Astrocyte (in vitro differentiated cells and primary cell): ENCODE measurements at regions not wholly inside any gene's neighbourhood (a gene's known extent, or its start where the extent isn't known, plus 50 kb on each side); places are given as distances from the start of the nearest gene placed in this dataset.

ENCODE experiments used
- DNase-seq: peaks from one replicate; pipeline ENCODE4 v3.0.0-alpha.2; 2010; ENCODE audit warnings: low read depth
- FAIRE-seq: peaks from 2 replicates; lab custom pipeline; 2011; peaks lifted over from hg19 to GRCh38; lab: Jason Lieb, UNC
- H2AFZ ChIP-seq: 2 replicates; pipeline ENCODE4 v1.6.0; 2012; ENCODE audit warnings: low read depth, low read length, inconsistent platforms
- H3K27ac ChIP-seq: 2 replicates; pipeline ENCODE4 v1.5.1; 2011; ENCODE audit warnings: low read depth, low read length, inconsistent platforms
- H3K27me3 ChIP-seq: 2 replicates; pipeline ENCODE4 v1.6.0; 2011; ENCODE audit warnings: low read length, inconsistent platforms; ENCODE audit not compliant: insufficient read depth
- H3K36me3 ChIP-seq: 2 replicates; pipeline ENCODE4 v1.5.1; 2011; ENCODE audit warnings: low read length, inconsistent platforms; ENCODE audit not compliant: insufficient read depth
- H3K4me1 ChIP-seq: 2 replicates; pipeline ENCODE4 v1.5.1; 2011; ENCODE audit warnings: low read length, inconsistent platforms; ENCODE audit not compliant: insufficient read depth
- H3K4me2 ChIP-seq: 2 replicates; pipeline ENCODE4 v1.6.0; 2012; ENCODE audit warnings: low read length, inconsistent platforms
- H3K4me3 ChIP-seq: 2 replicates; pipeline ENCODE4 v1.5.1; 2011; ENCODE audit warnings: low read depth, mild to moderate bottlenecking, low read length, inconsistent platforms; ENCODE audit not compliant: insufficient read depth
- H3K79me2 ChIP-seq: 2 replicates; pipeline ENCODE4 v1.6.0; 2012; ENCODE audit warnings: mild to moderate bottlenecking, low read length, inconsistent platforms; ENCODE audit not compliant: insufficient read depth
- H3K9ac ChIP-seq: 2 replicates; pipeline ENCODE4 v1.6.0; 2012; ENCODE audit warnings: mild to moderate bottlenecking, low read length, inconsistent platforms
- H3K9me3 ChIP-seq: 2 replicates; pipeline ENCODE4 v1.5.1; 2012; ENCODE audit warnings: low read depth, mild to moderate bottlenecking, low read length, inconsistent platforms; ENCODE audit not compliant: insufficient read depth
- H4K20me1 ChIP-seq: 2 replicates; pipeline ENCODE4 v1.6.0; 2012; ENCODE audit warnings: low read length, inconsistent platforms; ENCODE audit not compliant: insufficient read depth
- H3K27ac Mint-ChIP-seq: one replicate; pipeline ENCODE4 v1.8.0; 2021; ENCODE audit warnings: mild to moderate bottlenecking, mixed read lengths; ENCODE audit not compliant: unreplicated experiment
- H3K27me3 Mint-ChIP-seq: one replicate; pipeline ENCODE4 v1.8.0; 2021; ENCODE audit warnings: low read depth, mixed read lengths; ENCODE audit not compliant: unreplicated experiment
- H3K36me3 Mint-ChIP-seq: one replicate; pipeline ENCODE4 v1.8.0; 2021; ENCODE audit warnings: low read depth, mixed read lengths; ENCODE audit not compliant: unreplicated experiment
- H3K4me1 Mint-ChIP-seq: one replicate; pipeline ENCODE4 v1.8.0; 2021; ENCODE audit warnings: low read depth, mixed read lengths; ENCODE audit not compliant: unreplicated experiment
- H3K4me3 Mint-ChIP-seq: one replicate; pipeline ENCODE4 v1.8.0; 2021; ENCODE audit warnings: mild to moderate bottlenecking, moderate library complexity, mixed read lengths; ENCODE audit not compliant: unreplicated experiment
- H3K9me3 Mint-ChIP-seq: one replicate; pipeline ENCODE4 v1.8.0; 2021; ENCODE audit warnings: mild to moderate bottlenecking, mixed read lengths; ENCODE audit not compliant: unreplicated experiment
- EZH2 ChIP-seq: IDR thresholded peaks from 2 replicates; pipeline ENCODE4 v1.6.1; 2012; ENCODE audit warnings: mild to moderate bottlenecking, low read length, inconsistent platforms; ENCODE audit not compliant: insufficient read depth
- TF ChIP-seq, protein P1 (sequence below): IDR thresholded peaks from 2 replicates; pipeline ENCODE4 v1.5.1; 2011; ENCODE audit warnings: low read depth, mild to moderate bottlenecking, inconsistent platforms, low read length, moderate library complexity; ENCODE audit not compliant: insufficient read depth

DNA sequence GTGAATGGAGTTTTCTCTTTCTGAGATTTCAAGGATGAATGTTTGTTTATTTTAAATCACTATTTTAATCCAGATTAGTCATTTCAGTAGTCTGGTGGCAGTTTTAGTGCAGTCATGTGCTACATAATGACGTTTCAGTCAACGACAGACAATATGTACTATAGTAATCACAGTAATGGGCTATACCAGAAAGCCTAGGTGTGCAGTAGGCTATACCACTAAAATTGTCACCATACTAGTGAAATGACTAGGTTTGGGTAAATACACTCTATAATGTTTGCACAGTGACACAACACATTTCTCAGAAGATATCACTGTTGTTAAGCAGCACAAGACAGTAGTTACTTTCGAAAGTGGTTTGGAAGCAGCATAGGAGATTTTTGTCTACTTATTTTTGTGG lies 203.1 kb downstream of the ETNK1 start:
- DNase-seq (no peak), FAIRE-seq (no peak)
- Histone ChIP-seq H4K20me1 (no peaks in the 10 kb centered on the region), H3K4me2 (no peak overlapping the region), H3K4me1 (no peaks in the 10 kb centered on the region), H2AFZ (no peak overlapping the region), H3K27ac (no peak overlapping the region), H3K79me2 (no peaks in the 10 kb centered on the region), H3K9me3 (no peaks in the 10 kb centered on the region), H3K4me3 (no peak overlapping the region), H3K9ac (no peak overlapping the region), H3K27me3 (no peaks in the 10 kb centered on the region), H3K36me3 (no peaks in the 10 kb centered on the region)
- Mint-ChIP-seq H3K27ac (no peak overlapping the region), H3K4me1 (no peaks in the 10 kb centered on the region), H3K4me3 (no peak overlapping the region), H3K36me3 (no peaks in the 10 kb centered on the region), H3K27me3 (no peaks in the 10 kb centered on the region), H3K9me3 (peaks cover 18% of the 10 kb centered on the region)
- TF ChIP-seq EZH2, result no peak
- TF ChIP-seq, protein P1, sequence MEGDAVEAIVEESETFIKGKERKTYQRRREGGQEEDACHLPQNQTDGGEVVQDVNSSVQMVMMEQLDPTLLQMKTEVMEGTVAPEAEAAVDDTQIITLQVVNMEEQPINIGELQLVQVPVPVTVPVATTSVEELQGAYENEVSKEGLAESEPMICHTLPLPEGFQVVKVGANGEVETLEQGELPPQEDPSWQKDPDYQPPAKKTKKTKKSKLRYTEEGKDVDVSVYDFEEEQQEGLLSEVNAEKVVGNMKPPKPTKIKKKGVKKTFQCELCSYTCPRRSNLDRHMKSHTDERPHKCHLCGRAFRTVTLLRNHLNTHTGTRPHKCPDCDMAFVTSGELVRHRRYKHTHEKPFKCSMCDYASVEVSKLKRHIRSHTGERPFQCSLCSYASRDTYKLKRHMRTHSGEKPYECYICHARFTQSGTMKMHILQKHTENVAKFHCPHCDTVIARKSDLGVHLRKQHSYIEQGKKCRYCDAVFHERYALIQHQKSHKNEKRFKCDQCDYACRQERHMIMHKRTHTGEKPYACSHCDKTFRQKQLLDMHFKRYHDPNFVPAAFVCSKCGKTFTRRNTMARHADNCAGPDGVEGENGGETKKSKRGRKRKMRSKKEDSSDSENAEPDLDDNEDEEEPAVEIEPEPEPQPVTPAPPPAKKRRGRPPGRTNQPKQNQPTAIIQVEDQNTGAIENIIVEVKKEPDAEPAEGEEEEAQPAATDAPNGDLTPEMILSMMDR, result no peak

DNA sequence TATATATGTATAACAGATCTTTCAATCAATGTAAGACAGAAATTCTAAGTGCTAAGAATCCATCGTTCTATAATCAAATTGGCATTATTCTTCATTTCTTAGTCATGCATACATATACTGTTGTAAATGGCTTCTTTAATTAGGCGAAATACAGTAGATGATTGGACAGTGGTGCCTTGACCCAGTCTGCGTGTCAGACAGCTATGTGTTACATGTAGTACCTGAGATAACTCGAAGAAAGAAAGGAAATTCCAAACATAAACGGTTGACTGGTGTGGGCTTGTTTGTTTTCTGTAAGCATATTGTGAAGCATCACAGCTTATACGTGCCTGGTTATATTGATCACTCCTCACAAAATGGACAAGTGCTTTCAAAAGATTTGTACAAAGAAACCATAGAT lies 210.5 kb downstream of the ETNK1 start:
- H3K4me3 Mint-ChIP-seq, result no peak overlapping the region
- Histone ChIP-seq H3K27me3 (no peaks in the 10 kb centered on the region), H2AFZ (no peak overlapping the region), H3K4me1 (no peaks in the 10 kb centered on the region), H3K9ac (no peak overlapping the region), H4K20me1 (no peaks in the 10 kb centered on the region), H3K9me3 (no peaks in the 10 kb centered on the region), H3K36me3 (no peaks in the 10 kb centered on the region), H3K4me3 (no peak overlapping the region), H3K4me2 (no peak overlapping the region), H3K79me2 (no peaks in the 10 kb centered on the region), H3K27ac (no peak overlapping the region)
- DNase-seq (no peak), FAIRE-seq (no peak)
- H3K27ac Mint-ChIP-seq, result no peak overlapping the region
- no peaks in the 10 kb centered on the region for H3K27me3 Mint-ChIP-seq
- H3K4me1 Mint-ChIP-seq, result no peaks in the 10 kb centered on the region
- no peaks in the 10 kb centered on the region for H3K36me3 Mint-ChIP-seq
- peaks cover 7% of the 10 kb centered on the region for H3K9me3 Mint-ChIP-seq
- TF ChIP-seq, protein P1, result no peak
- no peak for TF ChIP-seq EZH2

DNA sequence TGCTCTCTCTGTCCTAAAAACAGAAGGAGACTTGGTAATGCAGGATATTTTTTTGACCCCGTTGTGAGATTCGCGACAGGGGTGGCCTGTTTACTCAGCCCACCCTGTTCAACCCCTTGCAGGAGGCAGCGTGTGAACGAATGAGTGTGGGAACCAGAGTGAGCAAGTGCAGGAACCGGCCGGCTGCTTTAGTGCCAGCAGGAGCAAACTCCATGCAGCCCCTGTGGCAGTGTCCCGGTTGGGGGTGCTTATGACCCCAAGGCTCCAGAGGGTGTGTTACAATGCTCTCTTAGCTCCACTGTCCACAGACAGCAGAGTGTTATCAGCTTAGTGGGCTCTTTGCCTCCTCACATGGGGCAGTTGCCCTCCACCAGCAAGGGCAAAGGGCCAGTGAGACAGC lies 225.2 kb downstream of the ETNK1 start:
- Histone ChIP-seq H3K36me3 (no peaks in the 10 kb centered on the region), H3K4me1 (no peaks in the 10 kb centered on the region), H2AFZ (no peak overlapping the region), H3K79me2 (no peaks in the 10 kb centered on the region), H3K4me2 (no peak overlapping the region), H3K9me3 (peaks cover 2% of the 10 kb centered on the region), H3K9ac (no peak overlapping the region), H4K20me1 (no peaks in the 10 kb centered on the region), H3K27ac (no peak overlapping the region), H3K27me3 (no peaks in the 10 kb centered on the region), H3K4me3 (no peak overlapping the region)
- TF ChIP-seq, protein P1, result no peak
- no peak for TF ChIP-seq EZH2
- Mint-ChIP-seq H3K36me3 (no peaks in the 10 kb centered on the region), H3K4me3 (no peak overlapping the region), H3K4me1 (no peaks in the 10 kb centered on the region), H3K27me3 (peaks cover 2% of the 10 kb centered on the region), H3K9me3 (peaks cover 4% of the 10 kb centered on the region), H3K27ac (no peak overlapping the region)
- DNase-seq (no peak), FAIRE-seq (no peak)
